Liver (tissue), 8 donors: ENCODE measurements at regions not wholly inside any gene's neighbourhood (a gene's known extent, or its start where the extent isn't known, plus 50 kb on each side); places are given as distances from the start of the nearest gene placed in this dataset.

ENCODE experiments used
- DNase-seq: peaks from one replicate; pipeline ENCODE4 v3.0.0-alpha.2; 2017; ENCODE audit warnings: low spot score
- H3K27ac ChIP-seq, 2 donors: one replicate each; pipeline ENCODE4 v1.7.0; 2013; ENCODE audit warnings: inconsistent platforms in 2 of 2, low read length in 2 of 2, control low read depth in 1 of 2, low read depth in 1 of 2, mild to moderate bottlenecking in 1 of 2
- H3K27me3 ChIP-seq, 4 donors: one replicate each; pipeline versions ENCODE4 v1.6.1 to v1.7.0; 2013; ENCODE audit warnings: low read length in 3 of 4, inconsistent platforms in 1 of 4, mild to moderate bottlenecking in 1 of 4, moderate library complexity in 1 of 4; ENCODE audit not compliant: control insufficient read depth in 4 of 4, insufficient read depth in 4 of 4
- H3K36me3 ChIP-seq, 4 donors: one replicate each; pipeline versions ENCODE4 v1.6.1 to v1.7.0; 2013; ENCODE audit warnings: low read length in 3 of 4, mild to moderate bottlenecking in 3 of 4, low read depth in 1 of 4, moderate library complexity in 1 of 4; ENCODE audit not compliant: control insufficient read depth in 4 of 4, insufficient read depth in 3 of 4
- H3K4me1 ChIP-seq, 4 donors: one replicate each; pipeline versions ENCODE4 v1.6.1 to v1.7.0; 2013; ENCODE audit warnings: low read length in 3 of 4, mild to moderate bottlenecking in 3 of 4, moderate library complexity in 1 of 4; ENCODE audit not compliant: control insufficient read depth in 4 of 4, insufficient read depth in 4 of 4
- H3K4me3 ChIP-seq, 3 donors: one replicate each; pipeline versions ENCODE4 v1.6.1 to v1.7.0; 2013; ENCODE audit warnings: low read length in 3 of 3, control low read depth in 1 of 3, low read depth in 1 of 3, mild to moderate bottlenecking in 1 of 3
- H3K9ac ChIP-seq, 2 donors: one replicate each; pipeline ENCODE4 v1.7.0; 2013; ENCODE audit warnings: low read length in 2 of 2, mild to moderate bottlenecking in 2 of 2, moderate library complexity in 2 of 2, control low read depth in 1 of 2, low read depth in 1 of 2
- H3K9me3 ChIP-seq, 4 donors: one replicate each; pipeline versions ENCODE4 v1.6.1 to v1.7.0; 2013; ENCODE audit warnings: low read length in 3 of 4; ENCODE audit not compliant: control insufficient read depth in 4 of 4
- EGR1 ChIP-seq, 2 donors: IDR thresholded peaks; 2 replicates each; pipeline ENCODE4 v1.6.1; 2016 to 2018; ENCODE audit warnings: antibody characterized with exemption in 2 of 2, low read depth in 2 of 2
- FOXA1 ChIP-seq: IDR thresholded peaks from 2 replicates; pipeline ENCODE4 v1.6.1; 2016; ENCODE audit warnings: antibody characterized with exemption
- FOXA2 ChIP-seq: IDR thresholded peaks from 2 replicates; pipeline ENCODE4 v1.6.1; 2016; ENCODE audit warnings: antibody characterized with exemption
- GABPA ChIP-seq, 2 donors: IDR thresholded peaks in 1 of 2; conservative IDR thresholded peaks in 1 of 2; 2 replicates each; pipeline ENCODE4 v1.6.1; 2016; ENCODE audit warnings: antibody characterized with exemption in 2 of 2, mild to moderate bottlenecking in 1 of 2, moderate library complexity in 1 of 2
- HNF4A ChIP-seq, 2 donors: conservative IDR thresholded peaks; 2 replicates each; pipeline ENCODE4 v1.6.1; 2016; ENCODE audit warnings: antibody characterized with exemption in 2 of 2, mild to moderate bottlenecking in 2 of 2
- HNF4G ChIP-seq: IDR thresholded peaks from 2 replicates; pipeline ENCODE4 v1.6.1; 2016; ENCODE audit warnings: antibody characterized with exemption
- JUND ChIP-seq, 2 donors: IDR thresholded peaks; 2 replicates each; pipeline ENCODE4 v1.6.1; 2016; ENCODE audit warnings: antibody characterized with exemption in 2 of 2
- RXRA ChIP-seq, 2 donors: IDR thresholded peaks; 2 replicates each; pipeline ENCODE4 v1.6.1; 2017 to 2018; ENCODE audit warnings: antibody characterized with exemption in 2 of 2, mild to moderate bottlenecking in 1 of 2
- SP1 ChIP-seq: IDR thresholded peaks from 2 replicates; pipeline ENCODE4 v1.6.1; 2018; ENCODE audit warnings: antibody characterized with exemption, mild to moderate bottlenecking
- TAF1 ChIP-seq: conservative IDR thresholded peaks from 2 replicates; pipeline ENCODE4 v1.6.1; 2016; ENCODE audit warnings: antibody characterized with exemption, mild to moderate bottlenecking
- YY1 ChIP-seq: IDR thresholded peaks from 2 replicates; pipeline ENCODE4 v1.6.1; 2016; ENCODE audit warnings: antibody characterized with exemption, mild to moderate bottlenecking
- WGBS: extraction: QIAGEN DNeasy Blood & Tissue Kit; methylation state at CpG from one replicate; pipeline ENCODE4 v1.1.7; 2013; 5-methylcytosine and 5-hydroxymethylcytosine counted together
- TF ChIP-seq, protein P1 (sequence below): IDR thresholded peaks from 2 replicates; pipeline ENCODE4 v1.6.1; 2016; ENCODE audit warnings: antibody characterized with exemption
- TF ChIP-seq, protein P2 (sequence below): fragments of 150-350 bp; IDR thresholded peaks from 2 replicates; pipeline ENCODE4 v1.5.1; 2017; ENCODE audit warnings: improper control_type of control experiment, low read depth, low read length; ENCODE audit not compliant: missing input control
- TF ChIP-seq, protein P3 (sequence below): IDR thresholded peaks from 2 replicates; pipeline ENCODE4 v1.6.1; 2016; ENCODE audit warnings: antibody characterized with exemption, mild to moderate bottlenecking
- donor health status: healthy.
- donor health status: healthy.
- donor health status: healthy.
- donor health status: healthy.
- donor health status: healthy.

DNA sequence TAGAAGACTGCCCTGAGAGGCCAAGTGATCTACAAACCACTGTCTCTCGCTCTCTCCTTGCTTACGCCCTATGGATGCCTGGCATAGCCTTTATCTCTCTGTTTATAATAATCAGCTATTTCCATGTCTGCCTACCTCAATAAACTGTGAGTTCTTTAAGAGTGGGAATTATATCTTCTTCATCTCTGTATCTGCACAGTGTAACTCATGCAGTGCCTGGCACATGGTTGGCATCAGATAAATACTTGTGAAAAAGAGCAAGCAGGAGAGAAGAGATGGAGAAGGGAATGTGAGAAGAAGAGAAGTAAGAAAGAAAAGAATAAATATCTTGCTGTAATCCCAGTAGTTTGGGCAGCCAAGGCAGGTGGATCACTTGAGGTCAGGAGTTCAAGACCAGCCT lies 94.6 kb upstream of the TNPO1 start:
- H3K27ac ChIP-seq, result no peak overlapping the region
- WGBS, result 97% methylated on average over 2 of the region's 2 CpGs
- no peaks in the 10 kb centered on the region for H3K4me1 ChIP-seq
- DNase-seq, result no peak
- H3K36me3 ChIP-seq, result no peaks in the 10 kb centered on the region
- H3K9ac ChIP-seq, result no peak overlapping the region
- no peak for TF ChIP-seq JUND (IDR thresholded peaks at IDR 0.05)
- no peak for TF ChIP-seq GABPA (IDR thresholded peaks at IDR 0.05 in 1 of 2, conservative IDR thresholded peaks at IDR 0.05 in 1 of 2)
- no peak for TF ChIP-seq SP1
- no peak for TF ChIP-seq FOXA1
- TF ChIP-seq FOXA2, result no peak
- no peak for TF ChIP-seq RXRA (IDR thresholded peaks at IDR 0.05)
- TF ChIP-seq HNF4A (conservative IDR thresholded peaks at IDR 0.05), result no peak
- no peak for TF ChIP-seq TAF1
- TF ChIP-seq, protein P1, sequence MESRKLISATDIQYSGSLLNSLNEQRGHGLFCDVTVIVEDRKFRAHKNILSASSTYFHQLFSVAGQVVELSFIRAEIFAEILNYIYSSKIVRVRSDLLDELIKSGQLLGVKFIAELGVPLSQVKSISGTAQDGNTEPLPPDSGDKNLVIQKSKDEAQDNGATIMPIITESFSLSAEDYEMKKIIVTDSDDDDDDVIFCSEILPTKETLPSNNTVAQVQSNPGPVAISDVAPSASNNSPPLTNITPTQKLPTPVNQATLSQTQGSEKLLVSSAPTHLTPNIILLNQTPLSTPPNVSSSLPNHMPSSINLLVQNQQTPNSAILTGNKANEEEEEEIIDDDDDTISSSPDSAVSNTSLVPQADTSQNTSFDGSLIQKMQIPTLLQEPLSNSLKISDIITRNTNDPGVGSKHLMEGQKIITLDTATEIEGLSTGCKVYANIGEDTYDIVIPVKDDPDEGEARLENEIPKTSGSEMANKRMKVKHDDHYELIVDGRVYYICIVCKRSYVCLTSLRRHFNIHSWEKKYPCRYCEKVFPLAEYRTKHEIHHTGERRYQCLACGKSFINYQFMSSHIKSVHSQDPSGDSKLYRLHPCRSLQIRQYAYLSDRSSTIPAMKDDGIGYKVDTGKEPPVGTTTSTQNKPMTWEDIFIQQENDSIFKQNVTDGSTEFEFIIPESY, result no peak
- TF ChIP-seq, protein P2, sequence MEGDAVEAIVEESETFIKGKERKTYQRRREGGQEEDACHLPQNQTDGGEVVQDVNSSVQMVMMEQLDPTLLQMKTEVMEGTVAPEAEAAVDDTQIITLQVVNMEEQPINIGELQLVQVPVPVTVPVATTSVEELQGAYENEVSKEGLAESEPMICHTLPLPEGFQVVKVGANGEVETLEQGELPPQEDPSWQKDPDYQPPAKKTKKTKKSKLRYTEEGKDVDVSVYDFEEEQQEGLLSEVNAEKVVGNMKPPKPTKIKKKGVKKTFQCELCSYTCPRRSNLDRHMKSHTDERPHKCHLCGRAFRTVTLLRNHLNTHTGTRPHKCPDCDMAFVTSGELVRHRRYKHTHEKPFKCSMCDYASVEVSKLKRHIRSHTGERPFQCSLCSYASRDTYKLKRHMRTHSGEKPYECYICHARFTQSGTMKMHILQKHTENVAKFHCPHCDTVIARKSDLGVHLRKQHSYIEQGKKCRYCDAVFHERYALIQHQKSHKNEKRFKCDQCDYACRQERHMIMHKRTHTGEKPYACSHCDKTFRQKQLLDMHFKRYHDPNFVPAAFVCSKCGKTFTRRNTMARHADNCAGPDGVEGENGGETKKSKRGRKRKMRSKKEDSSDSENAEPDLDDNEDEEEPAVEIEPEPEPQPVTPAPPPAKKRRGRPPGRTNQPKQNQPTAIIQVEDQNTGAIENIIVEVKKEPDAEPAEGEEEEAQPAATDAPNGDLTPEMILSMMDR, result no peak
- peaks cover 0 to 2% (median 0%) of the 10 kb centered on the region in 4 donors for H3K27me3 ChIP-seq
- H3K4me3 ChIP-seq, result no peak overlapping the region
- H3K9me3 ChIP-seq, result no peaks in the 10 kb centered on the region

DNA sequence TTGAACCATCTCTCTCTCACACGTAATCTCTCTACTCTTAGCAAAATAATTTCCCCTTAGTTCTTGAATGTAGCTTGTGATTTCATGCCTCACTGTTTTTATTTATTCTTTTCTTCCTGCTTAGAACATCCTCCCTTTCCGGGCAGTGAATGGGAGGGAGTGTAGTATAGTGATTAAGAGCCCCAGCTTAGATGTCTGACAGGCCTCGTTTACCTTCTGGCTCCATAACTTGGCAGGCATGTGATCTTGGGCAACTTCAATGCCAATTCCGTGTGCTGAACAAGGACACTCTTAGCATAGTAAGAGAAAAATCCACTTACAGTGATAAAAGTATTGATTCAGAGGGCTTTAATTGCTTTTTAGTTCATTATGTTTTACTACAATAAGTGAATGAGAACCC lies 96.3 kb upstream of the TNPO1 start:
- H3K4me1 ChIP-seq, result no peaks in the 10 kb centered on the region
- no peaks in the 10 kb centered on the region for H3K36me3 ChIP-seq
- H3K4me3 ChIP-seq, result no peak overlapping the region
- WGBS, result 62% methylated on average over 4 of the region's 4 CpGs
- no peak overlapping the region for H3K27ac ChIP-seq
- DNase-seq, result no peak
- H3K27me3 ChIP-seq, result peaks cover 0 to 2% (median 0%) of the 10 kb centered on the region in 4 donors
- no peak for TF ChIP-seq HNF4A (conservative IDR thresholded peaks at IDR 0.05)
- TF ChIP-seq SP1, result no peak
- TF ChIP-seq, protein P3, sequence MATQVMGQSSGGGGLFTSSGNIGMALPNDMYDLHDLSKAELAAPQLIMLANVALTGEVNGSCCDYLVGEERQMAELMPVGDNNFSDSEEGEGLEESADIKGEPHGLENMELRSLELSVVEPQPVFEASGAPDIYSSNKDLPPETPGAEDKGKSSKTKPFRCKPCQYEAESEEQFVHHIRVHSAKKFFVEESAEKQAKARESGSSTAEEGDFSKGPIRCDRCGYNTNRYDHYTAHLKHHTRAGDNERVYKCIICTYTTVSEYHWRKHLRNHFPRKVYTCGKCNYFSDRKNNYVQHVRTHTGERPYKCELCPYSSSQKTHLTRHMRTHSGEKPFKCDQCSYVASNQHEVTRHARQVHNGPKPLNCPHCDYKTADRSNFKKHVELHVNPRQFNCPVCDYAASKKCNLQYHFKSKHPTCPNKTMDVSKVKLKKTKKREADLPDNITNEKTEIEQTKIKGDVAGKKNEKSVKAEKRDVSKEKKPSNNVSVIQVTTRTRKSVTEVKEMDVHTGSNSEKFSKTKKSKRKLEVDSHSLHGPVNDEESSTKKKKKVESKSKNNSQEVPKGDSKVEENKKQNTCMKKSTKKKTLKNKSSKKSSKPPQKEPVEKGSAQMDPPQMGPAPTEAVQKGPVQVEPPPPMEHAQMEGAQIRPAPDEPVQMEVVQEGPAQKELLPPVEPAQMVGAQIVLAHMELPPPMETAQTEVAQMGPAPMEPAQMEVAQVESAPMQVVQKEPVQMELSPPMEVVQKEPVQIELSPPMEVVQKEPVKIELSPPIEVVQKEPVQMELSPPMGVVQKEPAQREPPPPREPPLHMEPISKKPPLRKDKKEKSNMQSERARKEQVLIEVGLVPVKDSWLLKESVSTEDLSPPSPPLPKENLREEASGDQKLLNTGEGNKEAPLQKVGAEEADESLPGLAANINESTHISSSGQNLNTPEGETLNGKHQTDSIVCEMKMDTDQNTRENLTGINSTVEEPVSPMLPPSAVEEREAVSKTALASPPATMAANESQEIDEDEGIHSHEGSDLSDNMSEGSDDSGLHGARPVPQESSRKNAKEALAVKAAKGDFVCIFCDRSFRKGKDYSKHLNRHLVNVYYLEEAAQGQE, result no peak
- no peak for TF ChIP-seq FOXA1
- no peak for TF ChIP-seq EGR1 (IDR thresholded peaks at IDR 0.05; ENCODE audit: low read depth in 2 of 2)
- TF ChIP-seq HNF4G, result no peak
- TF ChIP-seq, protein P1, result no peak
- no peak for TF ChIP-seq YY1
- no peak overlapping the region for H3K9ac ChIP-seq
- H3K9me3 ChIP-seq, result no peaks in the 10 kb centered on the region
